GM12878 (cell line): ENCODE measurements at regions not wholly inside any gene's neighbourhood (a gene's known extent, or its start where the extent isn't known, plus 50 kb on each side); places are given as distances from the start of the nearest gene placed in this dataset.

Experiments
- ATAC-seq: fragments of 200-7000 bp; cut with Tn5 transposase; 3 replicates; pipeline ENCODE4 v1.9.1; 2020; ENCODE audit warnings: mild to moderate bottlenecking, moderate library complexity
- BruUV-seq: library from RNA; stranded (reverse); fragments of 400-500 nt; replicated peaks from 2 replicates; lab custom pipeline; 2021; lab: Mats Ljungman, UMichigan
- CTCF ChIA-PET: fragments of 300-600 bp; sonication (Branson Sonifier 250); formaldehyde crosslinking; extraction: SDS; loops from one replicate; lab custom pipeline; 2021; ENCODE audit warnings: inconsistent platforms; lab: Yijun Ruan, JAX
- POLR2A ChIA-PET: fragments of 350-600 bp; formaldehyde crosslinking; extraction: SDS; loops from one replicate; lab custom pipeline; 2021; ENCODE audit warnings: inconsistent platforms; lab: Charles Lee
- RAD21 ChIA-PET: fragments of 300-600 bp; sonication (Branson Sonifier 250); formaldehyde crosslinking; loops from one replicate; lab custom pipeline; 2023; ENCODE audit warnings: antibody characterized with exemption; ENCODE audit not compliant: unreplicated experiment; lab: Charles Lee
- SMC1A ChIA-PET: fragments of 300-600 bp; sonication (Branson Sonifier 250); formaldehyde crosslinking; loops from one replicate; lab custom pipeline; 2023; ENCODE audit not compliant: unreplicated experiment, uncharacterized antibody; lab: Charles Lee
- DNase-seq: peaks from one replicate; pipeline ENCODE4 v3.0.0-alpha.2; 2011; ENCODE audit warnings: low read depth, low spot score
- FAIRE-seq: peaks from 3 replicates; lab custom pipeline; 2011; peaks lifted over from hg19 to GRCh38; lab: Jason Lieb, UNC
- H2AFZ ChIP-seq: 2 replicates; pipeline ENCODE4 v1.6.0; 2011; ENCODE audit warnings: low read depth, low read length, control low read depth; ENCODE audit not compliant: control insufficient read depth
- H3K27ac ChIP-seq: 2 replicates; pipeline ENCODE4 v1.5.1; 2011; ENCODE audit warnings: control low read depth; ENCODE audit not compliant: control insufficient read depth, insufficient read depth
- H3K27me3 ChIP-seq, 2 experiments: replicated peaks in 1 of 2; 2 replicates each; pipeline versions ENCODE4 v1.6.0 to v1.6.1; 2011; ENCODE audit warnings: low read length in 1 of 2; ENCODE audit not compliant: control insufficient read depth in 2 of 2, insufficient read depth in 2 of 2
- H3K36me3 ChIP-seq, 2 experiments: 2 replicates each; pipeline ENCODE4 v1.5.1; 2011; ENCODE audit warnings: low read length in 1 of 2; ENCODE audit not compliant: control insufficient read depth in 2 of 2, insufficient read depth in 2 of 2
- H3K4me1 ChIP-seq: 2 replicates; pipeline ENCODE4 v1.6.1; 2011; ENCODE audit warnings: mild to moderate bottlenecking, low read length, moderate library complexity, mixed read lengths; ENCODE audit not compliant: control insufficient read depth, insufficient read depth
- H3K4me2 ChIP-seq: 2 replicates; pipeline ENCODE4 v1.6.0; 2011; ENCODE audit warnings: control low read depth; ENCODE audit not compliant: control insufficient read depth, insufficient read depth
- H3K4me3 ChIP-seq: fragments of 200-600 bp; sonication (generic); 2 replicates; pipeline ENCODE4 v1.5.1; 2016
- H3K79me2 ChIP-seq: 2 replicates; pipeline ENCODE4 v1.6.0; 2011; ENCODE audit warnings: low read length; ENCODE audit not compliant: control insufficient read depth, insufficient read depth
- H3K9ac ChIP-seq: 2 replicates; pipeline ENCODE4 v1.8.0; 2011; ENCODE audit warnings: low read length, control low read depth, mixed read lengths; ENCODE audit not compliant: control insufficient read depth, insufficient read depth
- H3K9me3 ChIP-seq: replicated peaks from 3 replicates; pipeline ENCODE4 v1.5.1; 2011; ENCODE audit warnings: mild to moderate bottlenecking, low read length; ENCODE audit not compliant: control insufficient read depth, insufficient read depth
- H4K20me1 ChIP-seq: 2 replicates; pipeline ENCODE4 v1.6.0; 2011; ENCODE audit not compliant: control insufficient read depth, insufficient read depth
- CBFB ChIP-seq: IDR thresholded peaks from 2 replicates; pipeline ENCODE4 v1.6.1; 2016; ENCODE audit warnings: antibody characterized with exemption, low read depth
- CREM ChIP-seq: IDR thresholded peaks from 2 replicates; pipeline ENCODE4 v1.6.1; 2014; ENCODE audit warnings: antibody characterized with exemption, low read depth
- EGR1 ChIP-seq, 2 experiments: IDR thresholded peaks; 1 replicate in 1 of 2; 2 replicates in 1 of 2; pipeline ENCODE4 v1.6.1; 2011 to 2012; ENCODE audit warnings: low read depth in 2 of 2, low read length in 2 of 2, borderline replicate concordance in 1 of 2, mild to moderate bottlenecking in 1 of 2, moderate library complexity in 1 of 2
- ETV6 ChIP-seq, 2 experiments: fragments of 450-650 bp in 1 of 2; IDR thresholded peaks in 1 of 2; conservative IDR thresholded peaks in 1 of 2; 2 replicates each; pipeline ENCODE4 v1.6.1; 2014; ENCODE audit warnings: antibody characterized with exemption in 1 of 2, borderline replicate concordance in 1 of 2, low read depth in 1 of 2, mild to moderate bottlenecking in 1 of 2, moderate library complexity in 1 of 2
- FOS ChIP-seq: IDR thresholded peaks from 3 replicates; pipeline ENCODE4 v1.6.1; 2011; ENCODE audit warnings: borderline replicate concordance; ENCODE audit not compliant: insufficient read length; ENCODE audit errors: extremely low read depth
- FOXK2 ChIP-seq: fragments of 450-650 bp; IDR thresholded peaks from 2 replicates; pipeline ENCODE4 v1.6.1; 2017; ENCODE audit warnings: mild to moderate bottlenecking, moderate library complexity
- HDAC6 ChIP-seq: fragments of 200-600 bp; sonication (generic); IDR thresholded peaks from one replicate; pipeline ENCODE4 v1.8.0; 2017; ENCODE audit warnings: antibody characterized with exemption; ENCODE audit not compliant: unreplicated experiment
- JUNB ChIP-seq: IDR thresholded peaks from 2 replicates; pipeline ENCODE4 v1.6.1; 2016; ENCODE audit warnings: antibody characterized with exemption, mild to moderate bottlenecking
- JUND ChIP-seq: IDR thresholded peaks from 2 replicates; pipeline ENCODE4 v1.6.1; 2012; ENCODE audit warnings: low read depth, mild to moderate bottlenecking, low read length, improper control_type of control experiment, moderate library complexity
- SKIL ChIP-seq: fragments of 450-650 bp; IDR thresholded peaks from 2 replicates; pipeline ENCODE4 v1.6.1; 2017; ENCODE audit warnings: mild to moderate bottlenecking, low read depth, inconsistent platforms; ENCODE audit not compliant: poor library complexity, severe bottlenecking
- SMAD5 ChIP-seq: IDR thresholded peaks from 2 replicates; pipeline ENCODE4 v1.6.1; 2016; ENCODE audit warnings: antibody characterized with exemption, low read depth
- USF1 ChIP-seq: IDR thresholded peaks from 2 replicates; pipeline ENCODE4 v1.6.1; 2011; ENCODE audit warnings: borderline replicate concordance, low read depth, mild to moderate bottlenecking, moderate library complexity, mixed read lengths, low read length; ENCODE audit not compliant: insufficient read depth; ENCODE audit errors: extremely low read length
- ZBTB33 ChIP-seq: fragments of 450-650 bp; IDR thresholded peaks from 2 replicates; pipeline ENCODE4 v1.6.1; 2017; ENCODE audit warnings: mild to moderate bottlenecking
- ZSCAN29 ChIP-seq: fragments of 450-650 bp; IDR thresholded peaks from 2 replicates; pipeline ENCODE4 v1.6.1; 2017; ENCODE audit warnings: mild to moderate bottlenecking, moderate library complexity
- ZZZ3 ChIP-seq: IDR thresholded peaks from 2 replicates; pipeline ENCODE4 v1.6.1; 2011; ENCODE audit warnings: low read depth; ENCODE audit not compliant: control insufficient read depth, insufficient read length
- WGBS: methylation state at CpG from one replicate; pipeline ENCODE4 v1.1.6; 2016; ENCODE audit warnings: low lambda C conversion rate; ENCODE audit not compliant: insufficient replicate concordance, insufficient coverage; ENCODE audit errors: missing lambda C conversion rate; 5-methylcytosine and 5-hydroxymethylcytosine counted together
- in situ Hi-C: fragments of 300-500 bp; cut with MboI; formaldehyde crosslinking; loops from 9 replicates; pipeline ENCODE4 v1.14.3; 2018; ENCODE audit warnings: mixed read lengths
- intact Hi-C: fragments of 100-400 bp; cut with micrococcal nuclease; formaldehyde crosslinking; loops from one replicate; pipeline ENCODE4 v1.14.2; 2022; ENCODE audit not compliant: unreplicated experiment
- TF ChIP-seq, protein P1 (sequence below): IDR thresholded peaks from 2 replicates; pipeline ENCODE4 v1.6.1; 2012; ENCODE audit warnings: mild to moderate bottlenecking, low read depth, low read length

- Histone ChIP-seq H2AFZ (no peak overlapping the region), H3K4me1 (no peaks in the 10 kb centered on the region), H3K4me3 (no peak overlapping the region), H3K36me3 (no peaks in the 10 kb centered on the region), H3K9ac (no peak overlapping the region), H3K79me2 (no peaks in the 10 kb centered on the region), H4K20me1 (no peaks in the 10 kb centered on the region), H3K9me3 (peaks cover 1% of the 10 kb centered on the region; the same call in 1 of the 3 replicates), H3K27me3 (no peaks in the 10 kb centered on the region), H3K27ac (no peak overlapping the region), H3K4me2 (no peak overlapping the region)
- WGBS: 25% methylated on average over 13 of the region's 13 CpGs
- intact Hi-C loops: no loop called here
- FAIRE-seq (no peak), DNase-seq (no peak), ATAC-seq (no peak)
- ChIA-PET CTCF (no interaction called here), POLR2A (no interaction called here), RAD21 (no interaction called here), SMC1A (no interaction called here)
- in situ Hi-C loops: no loop called here
- BruUV-seq: no TSS peak
- TF ChIP-seq CREM (no peak), JUND (no peak), ZZZ3 (no peak), SKIL (no peak), ZSCAN29 (no peak), EGR1 (IDR thresholded peaks at IDR 0.05; ENCODE audit: borderline replicate concordance in 1 of 2, low read depth in 2 of 2, low read length in 2 of 2) (no peak), CBFB (no peak), ZBTB33 (no peak), HDAC6 (no peak), SMAD5 (no peak), FOS (no peak), ETV6 (conservative IDR thresholded peaks at IDR 0.05 in 1 of 2, IDR thresholded peaks at IDR 0.05 in 1 of 2; ENCODE audit: borderline replicate concordance in 1 of 2, low read depth in 1 of 2) (no peak), FOXK2 (no peak), JUNB (no peak), USF1 (no peak)
- TF ChIP-seq, protein P1, sequence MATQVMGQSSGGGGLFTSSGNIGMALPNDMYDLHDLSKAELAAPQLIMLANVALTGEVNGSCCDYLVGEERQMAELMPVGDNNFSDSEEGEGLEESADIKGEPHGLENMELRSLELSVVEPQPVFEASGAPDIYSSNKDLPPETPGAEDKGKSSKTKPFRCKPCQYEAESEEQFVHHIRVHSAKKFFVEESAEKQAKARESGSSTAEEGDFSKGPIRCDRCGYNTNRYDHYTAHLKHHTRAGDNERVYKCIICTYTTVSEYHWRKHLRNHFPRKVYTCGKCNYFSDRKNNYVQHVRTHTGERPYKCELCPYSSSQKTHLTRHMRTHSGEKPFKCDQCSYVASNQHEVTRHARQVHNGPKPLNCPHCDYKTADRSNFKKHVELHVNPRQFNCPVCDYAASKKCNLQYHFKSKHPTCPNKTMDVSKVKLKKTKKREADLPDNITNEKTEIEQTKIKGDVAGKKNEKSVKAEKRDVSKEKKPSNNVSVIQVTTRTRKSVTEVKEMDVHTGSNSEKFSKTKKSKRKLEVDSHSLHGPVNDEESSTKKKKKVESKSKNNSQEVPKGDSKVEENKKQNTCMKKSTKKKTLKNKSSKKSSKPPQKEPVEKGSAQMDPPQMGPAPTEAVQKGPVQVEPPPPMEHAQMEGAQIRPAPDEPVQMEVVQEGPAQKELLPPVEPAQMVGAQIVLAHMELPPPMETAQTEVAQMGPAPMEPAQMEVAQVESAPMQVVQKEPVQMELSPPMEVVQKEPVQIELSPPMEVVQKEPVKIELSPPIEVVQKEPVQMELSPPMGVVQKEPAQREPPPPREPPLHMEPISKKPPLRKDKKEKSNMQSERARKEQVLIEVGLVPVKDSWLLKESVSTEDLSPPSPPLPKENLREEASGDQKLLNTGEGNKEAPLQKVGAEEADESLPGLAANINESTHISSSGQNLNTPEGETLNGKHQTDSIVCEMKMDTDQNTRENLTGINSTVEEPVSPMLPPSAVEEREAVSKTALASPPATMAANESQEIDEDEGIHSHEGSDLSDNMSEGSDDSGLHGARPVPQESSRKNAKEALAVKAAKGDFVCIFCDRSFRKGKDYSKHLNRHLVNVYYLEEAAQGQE: no peak
These were observed 66.9 kb upstream of the CACNA1A start for GRCh38 chr19:13573056-13573667.
